Activated CD4-positive, CD25-positive, alpha-beta regulatory T cell treated with anti-CD3 and anti-CD28 coated beads, Interleukin-2, amount 50 U/mL, for 24 hours (primary cell): ENCODE measurements at regions not wholly inside any gene's neighbourhood (a gene's known extent, or its start where the extent isn't known, plus 50 kb on each side); places are given as distances from the start of the nearest gene placed in this dataset.

Source experiments
- ATAC-seq, 2 donors: fragments of 150-1000 bp; cut with Tn5 transposase; one replicate each; pipeline ENCODE4 v1.10.0; 2021; ENCODE audit warnings: mild to moderate bottlenecking in 1 of 2, moderate library complexity in 1 of 2

- no peak for ATAC-seq
These were observed 212.3 kb downstream of the TFAP2C start for GRCh38 chr20:56841346-56841908.

- no peak for ATAC-seq
These were observed 212.9 kb downstream of the TFAP2C start for GRCh38 chr20:56842056-56842455.

DNA sequence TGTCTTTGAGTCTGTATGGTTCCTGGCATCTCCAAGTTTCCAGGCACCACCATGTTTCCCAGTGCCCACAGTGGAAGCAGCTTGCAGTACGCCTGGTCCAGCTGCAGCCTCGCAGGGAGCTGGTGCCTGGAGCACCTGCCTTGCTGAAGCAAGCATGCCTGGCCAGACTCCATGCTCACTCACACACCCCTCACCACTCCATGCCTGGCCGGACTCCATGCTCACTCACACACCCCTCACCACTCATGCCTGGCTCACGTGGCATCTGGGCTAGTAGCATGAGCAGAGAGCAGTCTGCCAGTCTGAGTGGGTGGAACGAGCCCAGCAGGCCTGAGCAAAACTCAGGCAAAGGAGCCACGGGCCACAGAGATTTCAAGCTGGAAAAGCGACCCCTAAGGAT lies 214.3 kb downstream of the TFAP2C start:
- no peak for ATAC-seq

DNA sequence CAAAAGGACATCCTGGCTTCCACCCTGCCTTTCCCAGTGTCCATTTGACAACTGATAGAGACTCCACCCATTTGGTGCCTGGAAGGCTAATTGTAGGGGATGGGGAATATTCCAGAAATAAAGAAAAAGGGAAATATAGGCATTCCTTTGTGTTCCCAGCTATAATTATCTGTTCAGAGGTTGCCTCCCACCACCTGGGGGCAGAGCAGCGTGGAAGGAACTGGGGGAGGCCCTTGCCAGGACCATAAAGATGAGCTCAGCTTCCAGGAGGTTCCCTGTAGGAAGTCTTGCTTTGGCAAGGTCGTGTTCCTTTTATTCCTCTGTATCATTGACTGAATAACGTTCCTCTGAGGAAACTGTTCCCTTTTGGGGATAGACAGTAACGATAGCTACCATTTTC lies 214.7 kb downstream of the TFAP2C start:
- ATAC-seq: no peak

DNA sequence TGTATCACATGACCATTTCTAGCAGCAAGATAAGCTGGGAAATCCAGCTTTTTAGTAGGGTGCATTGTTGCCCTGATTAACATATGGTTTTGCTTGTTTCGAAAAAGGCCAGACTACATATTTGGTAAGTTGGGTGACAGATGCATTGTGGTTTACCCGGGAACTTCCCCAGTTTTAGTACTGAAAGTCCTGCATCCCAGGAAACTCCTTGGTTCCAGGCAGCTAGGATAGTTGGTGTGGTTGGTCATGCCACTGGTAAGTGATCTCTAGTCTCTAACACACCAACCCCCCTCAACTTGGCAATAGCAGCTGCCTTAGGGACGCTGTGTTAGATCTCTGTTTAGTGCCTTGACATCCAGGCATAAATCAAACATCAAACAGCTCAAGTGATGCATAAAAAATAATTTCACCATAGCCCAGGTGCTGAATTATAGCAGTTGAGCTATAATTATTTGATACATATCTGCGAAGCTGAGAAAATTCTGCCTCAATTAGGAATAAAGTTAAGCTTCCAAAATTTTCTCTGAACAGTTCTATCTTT lies 216.5 kb downstream of the TFAP2C start:
- ATAC-seq: no peak

DNA sequence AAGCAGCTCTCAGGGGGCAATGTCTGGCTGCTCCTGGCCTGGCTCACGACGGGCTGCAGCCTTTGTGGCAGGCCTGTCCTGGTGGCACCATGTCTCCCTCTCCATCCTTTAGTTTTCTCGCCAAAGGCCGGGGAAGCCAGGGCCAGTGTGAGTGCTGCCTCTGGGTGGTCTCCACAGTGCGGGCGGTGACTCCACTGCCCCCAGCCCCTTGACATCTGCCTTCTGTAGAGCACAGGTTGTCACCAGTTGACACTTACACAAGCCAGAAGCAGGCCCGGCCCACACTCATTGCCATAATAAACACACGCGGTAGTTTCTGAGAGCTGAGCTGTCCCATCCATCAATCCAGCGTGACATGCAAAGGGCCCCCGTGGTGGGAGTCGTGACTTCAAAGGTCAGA lies 219.5 kb downstream of the TFAP2C start:
- ATAC-seq: no peak

DNA sequence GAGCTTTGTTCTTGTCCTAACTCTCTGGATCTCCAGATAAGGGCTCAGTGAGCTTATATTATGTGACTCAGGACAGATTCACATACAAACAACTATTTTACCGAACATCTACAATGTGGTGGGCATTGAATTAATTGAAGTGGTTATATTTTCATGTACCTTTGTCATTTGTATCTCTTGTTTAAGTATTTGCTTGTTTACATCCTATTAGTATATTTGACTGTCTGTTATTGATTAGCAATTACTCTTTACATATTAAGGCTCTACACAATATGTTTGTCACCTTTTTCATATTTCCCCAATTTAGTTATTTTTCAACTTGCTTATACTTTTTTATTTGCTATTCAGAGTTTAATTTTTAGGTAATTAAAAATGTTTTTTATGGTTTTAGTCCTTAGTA lies 222.4 kb downstream of the TFAP2C start:
- ATAC-seq: no peak

DNA sequence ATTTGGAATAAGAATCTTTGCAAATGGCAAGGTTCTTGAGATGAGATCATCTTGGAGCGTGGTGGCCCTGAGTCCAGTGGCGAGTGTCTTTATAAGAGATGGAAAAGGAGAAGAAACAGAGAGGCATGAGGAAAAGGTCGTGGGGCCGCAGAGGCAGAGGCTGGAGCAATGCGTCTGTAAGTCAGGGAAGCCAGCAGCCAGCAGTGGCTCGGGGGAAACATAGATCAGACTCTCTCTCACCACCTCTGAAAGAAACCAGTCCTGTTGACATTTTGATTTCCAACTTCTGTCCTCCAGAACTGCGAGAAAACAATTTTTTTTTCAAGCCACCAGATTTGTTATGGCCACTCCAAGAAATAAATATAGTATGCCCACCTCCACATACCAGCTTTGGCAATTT lies 226.6 kb downstream of the TFAP2C start:
- no peak for ATAC-seq

- ATAC-seq: no peak
These were observed 228.8 kb downstream of the TFAP2C start for GRCh38 chr20:56857950-56858349.

- no peak for ATAC-seq
These were observed 230.1 kb downstream of the TFAP2C start for GRCh38 chr20:56859039-56859800.

DNA sequence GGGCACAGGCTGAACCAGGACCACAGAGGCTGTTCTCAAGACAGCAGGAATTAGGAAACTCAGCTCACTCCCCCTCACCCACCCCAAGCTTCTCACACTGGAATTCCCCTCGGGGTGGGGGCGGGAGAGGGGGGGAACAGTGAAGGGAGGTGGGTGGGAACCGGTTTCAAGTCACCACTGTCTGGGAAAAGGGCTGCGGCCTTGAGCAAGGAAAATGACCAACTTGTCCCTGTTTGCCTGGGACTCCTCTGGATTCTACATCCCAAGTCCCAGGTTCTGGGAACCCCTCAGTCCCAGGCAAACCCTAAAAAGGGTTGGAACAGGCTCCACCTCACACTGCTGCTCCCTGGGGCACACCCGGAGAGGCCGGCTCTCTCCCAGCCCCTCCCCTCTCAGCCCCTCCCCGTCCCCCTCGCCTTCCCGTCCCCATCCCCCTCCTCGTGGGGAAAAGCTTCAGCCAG lies 230.7 kb downstream of the TFAP2C start:
- ATAC-seq: no peak

GRCh38 chr20:56860413-56860812 lies 231.3 kb downstream of the TFAP2C start:
- no peak for ATAC-seq

GRCh38 chr20:56861590-56861989 lies 232.5 kb downstream of the TFAP2C start:
- ATAC-seq: no peak

DNA sequence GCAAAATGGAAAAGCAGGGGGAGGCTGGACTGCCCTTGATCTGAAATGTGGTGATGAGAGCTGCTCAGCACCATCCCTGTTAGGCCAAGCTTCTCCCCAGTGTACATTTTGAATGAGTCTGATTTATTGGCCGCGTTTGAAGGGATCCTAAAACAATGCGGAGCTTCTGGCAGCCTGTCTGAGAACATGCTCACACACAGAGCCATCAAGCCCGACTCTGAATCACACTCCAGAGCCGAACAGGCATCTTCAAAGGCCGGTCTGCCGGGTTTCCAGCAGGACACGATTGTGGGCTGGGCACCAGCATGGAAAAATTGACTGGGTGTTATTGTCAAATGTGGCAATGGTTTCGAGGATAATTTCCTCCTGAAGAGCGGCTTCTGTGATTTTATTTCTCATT lies 235.9 kb downstream of the TFAP2C start:
- no peak for ATAC-seq

DNA sequence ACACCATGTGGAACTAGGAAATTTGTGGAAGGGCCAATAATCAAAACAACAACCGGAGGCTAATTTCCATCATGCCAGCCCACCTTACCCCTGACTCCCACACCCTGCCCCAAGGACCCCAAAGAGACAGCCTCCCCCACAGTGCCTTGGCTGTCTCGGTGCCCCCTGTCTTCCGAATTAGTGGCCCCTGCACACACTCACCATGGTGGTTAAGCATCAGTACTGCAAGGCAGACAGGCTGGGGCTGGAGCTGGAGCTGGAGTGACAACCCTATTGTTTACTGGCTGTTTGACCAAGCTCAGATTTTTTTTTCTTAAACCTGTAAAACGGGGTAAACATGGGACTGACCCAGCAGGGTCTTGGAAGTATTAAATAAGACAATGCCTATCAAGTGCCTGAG lies 238.0 kb downstream of the TFAP2C start:
- no peak for ATAC-seq

- no peak for ATAC-seq
These were observed 239.6 kb downstream of the TFAP2C start for GRCh38 chr20:56868746-56869145.

- no peak for ATAC-seq
These were observed 241.2 kb downstream of the TFAP2C start for GRCh38 chr20:56870271-56870670.

- ATAC-seq: no peak
These were observed 242.6 kb downstream of the TFAP2C start for GRCh38 chr20:56871691-56872090.

- no peak for ATAC-seq
These were observed 243.7 kb downstream of the TFAP2C start for GRCh38 chr20:56872620-56873458.

DNA sequence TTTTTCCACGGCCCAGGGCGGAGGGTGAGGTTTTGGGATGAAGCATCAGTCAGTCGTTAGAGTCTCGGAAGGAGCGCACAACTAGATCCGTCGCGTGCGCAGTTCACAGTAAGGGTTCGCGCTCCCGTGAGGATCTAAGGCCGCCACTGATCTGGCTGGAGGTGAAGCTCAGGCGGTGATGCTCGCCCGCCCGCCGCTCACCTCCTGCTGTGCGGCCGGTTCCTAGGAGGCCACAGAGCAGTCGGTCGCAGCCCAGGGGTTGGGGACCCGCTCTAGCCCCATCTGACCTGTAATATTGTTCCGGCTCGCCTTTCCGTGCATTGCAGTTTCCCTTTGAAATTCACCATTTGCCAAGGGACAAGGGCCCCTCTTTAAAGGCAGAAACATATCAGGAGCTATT lies 244.7 kb downstream of the TFAP2C start:
- ATAC-seq: no peak

DNA sequence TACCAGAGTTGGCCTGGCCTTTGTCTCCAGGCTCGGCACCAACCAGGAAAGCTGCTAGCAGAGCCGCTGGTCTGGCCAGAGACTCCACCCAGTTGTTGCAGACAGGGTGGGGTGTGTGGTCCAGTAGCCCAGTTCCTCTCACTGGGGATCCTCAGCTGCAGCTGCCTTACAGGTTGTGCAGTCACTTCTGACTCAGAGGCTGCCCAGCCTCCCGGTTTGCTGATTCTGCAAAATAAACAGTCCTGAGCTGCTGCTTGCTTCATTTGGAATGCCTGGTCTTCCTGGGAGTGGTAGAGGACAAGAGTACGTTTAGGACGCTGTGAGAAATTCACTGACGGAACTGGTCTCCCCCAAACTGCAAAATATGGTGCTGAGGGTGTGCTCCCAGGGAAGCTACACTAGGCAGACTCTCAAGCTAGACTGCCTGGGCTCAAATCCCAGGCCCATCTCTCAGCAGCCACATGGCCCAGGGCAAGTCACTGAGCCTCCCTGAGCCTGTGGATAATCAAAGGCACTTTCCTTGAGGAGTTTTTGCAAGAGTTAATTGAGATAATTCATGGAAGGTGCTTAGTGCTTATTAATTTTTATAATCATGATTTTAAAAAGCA lies 246.1 kb downstream of the TFAP2C start:
- ATAC-seq: no peak

- ATAC-seq: no peak
These were observed 246.7 kb downstream of the TFAP2C start for GRCh38 chr20:56875803-56876202.

DNA sequence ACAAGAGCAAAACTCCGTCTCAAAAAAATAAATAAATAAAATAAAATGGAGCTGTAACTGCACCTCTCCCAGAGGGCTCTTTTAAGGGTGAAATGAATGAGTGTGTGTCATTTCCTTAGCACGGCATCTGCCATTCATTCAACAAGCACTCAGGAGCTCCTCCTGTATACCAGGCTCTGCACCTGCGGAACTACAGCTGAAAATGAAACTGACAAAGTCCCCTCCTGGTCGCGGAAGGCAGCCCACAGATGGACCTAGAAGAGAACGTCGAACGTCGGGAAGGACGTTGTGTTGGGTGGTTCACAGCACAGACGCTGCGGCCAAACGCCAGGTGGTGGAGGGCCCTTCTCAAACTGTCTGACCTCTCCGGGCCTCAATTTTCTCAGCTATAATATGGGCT lies 256.4 kb downstream of the TFAP2C start:
- ATAC-seq: no peak
